Islet precursor cell (in vitro differentiated cells): ENCODE measurements at regions not wholly inside any gene's neighbourhood (a gene's known extent, or its start where the extent isn't known, plus 50 kb on each side); places are given as distances from the start of the nearest gene placed in this dataset.
A peak's percentile ranks its signal among the peaks of the same experiment; 100 is the strongest.
"Not testable (repeated sequence)": the region's sequence is repeated elsewhere in the genome, so short reads cannot be mapped to it uniquely, and the experiment has no call there.

Experiments
- DNase-seq: peaks from one replicate; pipeline ENCODE4 v3.0.0-alpha.2; 2018

DNA sequence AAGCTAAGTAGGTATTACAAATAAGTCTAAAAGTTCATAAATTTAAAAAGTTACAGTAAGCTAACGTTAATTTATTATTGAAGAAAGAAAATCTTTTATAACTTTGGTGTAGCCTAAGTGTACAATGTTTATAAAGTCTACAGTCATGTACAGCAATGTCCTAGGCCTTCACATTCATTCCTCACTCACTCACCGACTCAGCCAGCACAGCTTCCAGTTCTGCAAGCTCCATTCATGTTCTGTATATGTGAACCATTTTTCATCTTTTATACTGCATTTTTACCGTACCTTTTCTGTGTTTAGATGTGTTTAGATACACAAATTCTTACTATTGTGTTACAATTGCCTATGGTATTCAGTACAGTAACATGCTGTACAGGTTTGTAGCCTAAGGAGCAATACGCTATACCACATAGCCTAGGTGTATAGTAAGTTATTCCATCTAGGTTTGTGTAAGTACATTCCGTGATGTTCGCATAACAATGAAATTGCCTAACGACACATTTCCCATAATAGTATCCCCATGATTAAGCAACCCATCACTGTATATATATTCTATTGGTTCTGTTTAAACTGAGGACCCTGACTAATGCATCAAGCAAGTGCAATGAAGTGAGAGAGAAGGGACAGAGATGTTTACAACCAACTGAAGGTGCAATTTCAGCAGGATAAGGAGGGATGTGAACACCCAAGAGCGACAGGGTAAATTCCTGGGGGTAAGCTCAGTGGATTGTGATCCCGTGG is 88.9 kb upstream of the TRIO start:
- DNase-seq, result peak; percentile 4

DNA sequence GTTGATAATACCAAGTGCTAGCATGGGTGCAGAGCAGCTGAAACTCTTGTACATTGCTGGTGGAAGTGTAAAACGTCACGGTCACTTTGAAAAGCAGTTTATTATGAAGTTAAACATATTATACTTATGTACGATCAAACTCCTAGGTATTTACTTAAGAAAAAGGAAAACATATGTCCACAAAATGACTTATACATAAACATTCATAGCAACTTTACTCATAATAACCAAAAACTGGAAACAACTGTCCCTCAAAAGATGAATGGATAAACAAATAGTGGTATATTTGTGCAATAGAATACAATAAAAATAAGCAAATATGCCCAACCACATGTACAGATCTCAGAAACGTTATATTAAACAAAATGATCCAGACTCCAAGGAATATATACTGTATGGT is 92.3 kb upstream of the TRIO start:
- DNase-seq, result no peak

DNA sequence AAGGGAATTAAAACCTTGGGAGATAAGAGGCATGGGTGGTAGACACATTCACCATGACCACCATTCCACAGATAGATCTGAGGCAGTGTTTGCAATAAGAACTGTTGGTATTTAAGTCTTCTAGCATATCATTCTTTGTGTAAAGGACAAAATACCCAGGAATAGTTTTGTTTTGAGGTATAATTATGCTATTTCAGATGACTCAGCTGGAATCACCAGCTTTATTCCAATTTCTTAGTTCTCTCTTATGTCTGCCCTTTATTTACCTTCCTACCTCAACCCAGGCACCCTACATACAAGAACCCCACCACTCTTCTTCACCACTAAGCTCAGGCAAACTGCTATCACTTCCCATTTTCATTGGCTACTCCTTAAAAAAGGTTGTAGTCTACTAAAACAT is 94.7 kb upstream of the TRIO start:
- no peak for DNase-seq

GRCh38 chr5:14041528-14042192 is 97.2 kb upstream of the DNAH5 start:
- no peak for DNase-seq

DNA sequence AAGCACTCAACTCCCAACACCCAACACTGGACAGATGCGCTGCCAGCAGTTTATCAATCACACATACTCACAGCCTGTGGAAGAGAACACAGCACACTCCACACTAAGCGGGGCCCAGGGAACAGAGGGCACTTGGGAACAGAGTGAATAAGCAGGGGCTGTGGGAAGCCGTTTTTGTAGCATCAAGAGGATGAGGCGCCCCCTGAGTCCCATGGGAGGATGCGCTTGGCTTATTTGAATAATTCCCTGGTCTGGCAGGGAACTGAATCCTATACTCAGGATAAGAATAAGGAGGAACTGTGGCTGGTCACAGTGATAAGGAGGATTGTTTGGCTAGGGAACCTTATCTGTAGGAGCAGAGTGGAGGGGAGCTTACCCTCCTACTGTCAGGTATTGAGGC is 96.1 kb upstream of the DNAH5 start:
- DNase-seq, result no peak

DNA sequence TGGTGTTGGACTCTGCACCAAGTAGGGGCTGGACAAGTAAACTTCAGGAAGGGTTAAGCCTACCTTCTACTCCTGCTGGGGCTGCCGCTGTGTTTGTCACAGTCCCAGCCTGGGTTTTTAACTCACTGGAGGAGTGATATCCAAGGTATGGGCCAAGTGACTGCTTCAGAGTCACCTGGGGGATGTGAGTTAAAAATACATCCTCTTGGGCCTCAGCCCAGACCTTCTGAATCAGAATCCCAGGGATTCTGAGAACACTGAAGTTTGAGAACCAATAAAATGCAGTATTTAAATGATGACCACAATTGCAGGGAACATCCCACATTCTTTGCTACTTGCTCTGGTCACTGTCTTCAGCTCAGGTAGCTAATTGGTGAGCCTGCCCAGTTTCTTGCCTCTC is 95.1 kb upstream of the DNAH5 start:
- peak; percentile 68 for DNase-seq

- DNase-seq, result no peak
Observed at GRCh38 chr5:14039063-14039462, 94.6 kb upstream of the DNAH5 start.

- DNase-seq, result peak; percentile 78
Observed at GRCh38 chr5:14038341-14038959, 94.0 kb upstream of the DNAH5 start.

DNA sequence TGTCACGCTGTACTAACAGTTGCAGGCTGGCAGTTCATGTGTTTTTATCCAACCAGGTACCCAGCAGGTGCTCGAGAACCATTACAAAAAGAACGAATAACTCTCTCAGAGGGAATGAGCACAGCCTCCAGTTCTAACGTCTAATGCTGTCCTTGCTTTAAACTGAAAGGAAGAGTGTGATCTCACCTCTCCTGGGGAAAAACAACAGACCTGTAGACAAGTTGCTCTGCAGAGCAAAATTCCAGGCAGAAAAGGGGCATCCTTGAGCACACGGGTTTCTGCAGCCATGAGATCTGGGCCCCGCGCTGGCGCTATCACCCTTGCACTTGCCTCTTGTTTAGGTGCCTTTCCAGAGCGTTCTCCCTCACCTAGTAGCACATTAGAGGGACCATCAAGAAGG is 92.5 kb upstream of the DNAH5 start:
- DNase-seq, result peak; percentile 70

DNA sequence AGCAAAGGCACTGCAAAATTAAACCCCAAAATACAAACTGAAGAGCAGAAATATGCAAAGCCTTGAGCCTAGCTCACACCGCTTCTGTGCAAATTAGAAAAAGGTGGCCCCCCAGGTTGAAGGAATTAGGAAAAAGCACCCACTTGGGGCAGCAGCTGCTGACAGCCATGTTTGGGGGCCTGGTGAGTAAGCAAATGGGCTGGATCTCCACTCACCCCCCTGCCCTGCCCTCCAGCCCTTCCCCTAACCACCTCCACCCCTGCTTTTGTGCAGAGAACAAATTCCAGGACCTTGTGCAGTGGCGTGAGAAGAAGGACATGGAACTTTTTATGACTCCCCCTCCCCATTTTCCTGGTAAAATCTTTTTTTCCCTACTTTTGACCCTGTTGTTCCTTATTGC is 92.0 kb upstream of the DNAH5 start:
- peak; percentile 88 for DNase-seq

GRCh38 chr5:14035859-14036503 is 91.5 kb upstream of the DNAH5 start:
- DNase-seq, result peak; percentile 95

GRCh38 chr5:14034963-14035362 is 90.5 kb upstream of the DNAH5 start:
- no peak for DNase-seq

DNA sequence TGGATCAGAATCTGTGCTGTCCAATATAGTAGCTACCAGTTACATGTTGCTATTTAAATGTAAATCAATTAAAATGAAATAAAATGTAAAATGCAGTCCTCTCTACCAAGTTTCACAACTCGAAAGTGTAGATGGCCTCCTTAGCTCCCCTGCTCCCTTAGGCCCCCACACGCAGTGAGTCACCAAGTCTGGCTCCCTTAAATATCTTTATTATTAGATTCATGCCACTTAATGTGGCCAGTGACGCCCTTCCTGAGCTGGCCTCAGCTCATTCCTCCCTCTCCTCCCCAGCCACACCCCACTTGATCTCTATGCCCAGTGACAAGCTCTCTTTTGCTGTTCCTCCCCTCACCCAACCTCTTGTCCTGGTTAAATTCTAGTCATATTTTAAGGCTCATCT is 88.4 kb upstream of the DNAH5 start:
- DNase-seq, result no peak

DNA sequence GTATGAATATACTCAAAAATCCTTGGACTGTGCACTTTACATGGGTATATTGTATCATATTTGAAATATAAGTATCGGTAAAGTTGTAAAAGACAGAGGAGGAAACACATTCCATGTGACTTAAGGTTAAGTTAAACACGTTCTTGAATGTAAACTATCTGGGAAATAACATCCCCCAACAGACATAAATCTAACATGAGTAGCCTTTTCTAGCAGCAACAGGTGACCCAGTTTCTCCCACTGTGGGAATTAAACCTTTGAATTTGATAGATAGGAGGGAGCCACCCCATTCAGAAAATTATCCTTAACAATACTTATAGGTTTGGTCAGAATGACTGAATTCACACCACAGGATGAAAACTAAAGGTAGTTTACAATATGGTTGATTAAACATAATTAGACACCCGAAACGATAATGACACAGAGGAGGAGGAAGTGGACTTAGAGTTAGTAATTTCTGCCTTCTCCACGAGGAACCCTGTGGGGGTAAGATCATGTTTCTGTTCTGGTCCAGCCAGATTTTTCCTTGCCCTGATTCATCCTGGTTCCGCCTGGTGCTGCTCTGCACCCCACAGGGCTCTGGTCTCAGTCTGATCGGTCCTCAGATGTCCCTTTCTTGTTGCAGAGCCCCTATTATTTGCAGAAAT is 84.6 kb upstream of the DNAH5 start:
- DNase-seq, result no peak

- DNase-seq, result no peak
Observed at GRCh38 chr5:14028188-14028587, 83.7 kb upstream of the DNAH5 start.

- DNase-seq, result no peak
Observed at GRCh38 chr5:14025569-14026286, 81.2 kb upstream of the DNAH5 start.

DNA sequence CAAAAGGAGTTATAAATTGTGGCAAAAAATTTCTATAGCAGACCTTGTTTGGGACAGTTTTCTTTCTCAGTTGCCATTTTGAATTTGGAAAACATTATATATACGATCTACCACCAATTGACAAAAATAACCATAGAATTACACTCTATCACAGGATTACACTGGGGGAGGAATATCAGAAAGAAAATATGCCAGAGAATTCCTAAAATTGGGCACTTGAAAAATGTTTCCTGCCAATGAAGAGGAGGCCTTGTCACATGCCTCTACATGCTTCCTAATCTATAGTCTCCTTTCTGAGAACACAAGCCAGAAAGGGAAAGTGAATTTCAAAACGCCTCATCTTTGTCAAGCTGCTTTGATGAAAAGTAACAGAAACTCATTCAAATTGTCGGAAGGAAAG is 78.5 kb upstream of the DNAH5 start:
- no peak for DNase-seq

- DNase-seq, result not testable (repeated sequence)
Observed at GRCh38 chr5:14020944-14021343, 76.5 kb upstream of the DNAH5 start.

DNA sequence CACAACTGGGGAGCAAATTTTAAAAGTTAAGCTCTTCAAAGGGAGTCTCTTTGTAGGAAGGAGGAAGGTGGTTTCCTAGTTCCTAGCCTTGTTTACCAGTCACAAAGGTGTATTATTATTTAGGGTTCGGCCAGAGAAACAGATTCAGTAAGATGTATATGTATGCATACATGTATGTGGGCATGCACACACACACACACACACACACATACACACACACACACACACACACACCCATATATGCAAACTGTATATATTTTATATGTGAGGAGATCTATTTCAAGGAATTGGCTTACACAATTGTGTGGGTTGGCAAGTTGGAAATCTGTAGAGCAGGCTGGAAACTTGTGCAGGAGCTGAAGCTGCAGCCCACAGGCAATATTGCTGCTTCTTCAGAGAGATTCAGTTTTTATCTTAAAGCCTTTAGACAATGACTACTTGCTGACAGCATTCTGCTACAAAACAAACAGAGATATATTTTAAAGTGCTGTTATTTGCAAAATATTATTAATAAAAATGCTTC is 75.3 kb upstream of the DNAH5 start:
- no peak for DNase-seq

GRCh38 chr5:14017904-14018303 is 73.4 kb upstream of the DNAH5 start:
- no peak for DNase-seq

DNA sequence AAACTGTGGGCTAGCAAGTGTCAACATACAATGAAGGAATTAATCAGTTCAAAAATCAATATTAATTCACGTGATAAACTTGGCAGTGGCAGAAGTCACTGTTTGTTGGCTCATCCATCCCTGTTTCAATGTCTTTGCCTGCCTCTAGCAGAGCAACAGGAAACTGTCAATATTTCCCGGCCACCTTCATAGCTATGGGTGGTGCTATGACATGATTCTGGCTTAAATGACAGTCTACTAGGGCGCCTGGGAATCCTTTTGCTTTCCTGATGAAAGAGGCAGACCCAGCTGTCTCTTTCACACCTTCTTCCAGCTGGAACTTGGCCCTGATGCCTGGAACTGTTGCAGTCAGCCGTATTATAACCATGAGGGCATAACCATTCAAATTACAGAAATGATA is 72.1 kb upstream of the DNAH5 start:
- DNase-seq, result no peak
